ENCODE measurements at regions not wholly inside any gene's neighbourhood (a gene's known extent, or its start where the extent isn't known, plus 50 kb on each side); places are given as distances from the start of the nearest gene placed in this dataset.

- no peak for DNase-seq (ENCODE audit: low read depth)
Measured at GRCh38 chr6:168773788-168774187, 332.8 kb downstream of the SMOC2 start.

GRCh38 chr6:168765752-168766151, 324.8 kb downstream of the SMOC2 start:
- DNase-seq (ENCODE audit: low read depth) = no peak

GRCh38 chr6:168756009-168756634, 315.1 kb downstream of the SMOC2 start:
- DNase-seq (ENCODE audit: low read depth) = no peak

GRCh38 chr6:168746643-168747042, 305.7 kb downstream of the SMOC2 start:
- DNase-seq (ENCODE audit: low read depth) = no peak

GRCh38 chr6:168746013-168746412, 305.0 kb downstream of the SMOC2 start:
- DNase-seq (ENCODE audit: low read depth) = no peak

- no peak for DNase-seq (ENCODE audit: low read depth)
Measured at GRCh38 chr6:168744861-168745260, 303.9 kb downstream of the SMOC2 start.

- DNase-seq (ENCODE audit: low read depth) = no peak
Measured at GRCh38 chr6:168741942-168742782, 301.2 kb downstream of the SMOC2 start.

GRCh38 chr6:168741305-168741704, 300.3 kb downstream of the SMOC2 start:
- DNase-seq (ENCODE audit: low read depth) = no peak

GRCh38 chr6:168739381-168739780, 298.4 kb downstream of the SMOC2 start:
- DNase-seq (ENCODE audit: low read depth) = no peak

- peak; percentile 16 for DNase-seq (ENCODE audit: low read depth)
Measured at GRCh38 chr6:168737481-168737880, 296.5 kb downstream of the SMOC2 start.

- DNase-seq (ENCODE audit: low read depth) = no peak
Measured at GRCh38 chr6:168737014-168737413, 296.0 kb downstream of the SMOC2 start.

- DNase-seq (ENCODE audit: low read depth) = no peak
Measured at GRCh38 chr6:168736039-168736438, 295.1 kb downstream of the SMOC2 start.

- no peak for DNase-seq (ENCODE audit: low read depth)
Measured at GRCh38 chr6:168735268-168735949, 294.4 kb downstream of the SMOC2 start.

- DNase-seq (ENCODE audit: low read depth) = no peak
Measured at GRCh38 chr6:168734523-168734922, 293.5 kb downstream of the SMOC2 start.

- DNase-seq (ENCODE audit: low read depth) = no peak
Measured at GRCh38 chr6:168732676-168733075, 291.7 kb downstream of the SMOC2 start.

GRCh38 chr6:168730931-168731716, 290.1 kb downstream of the SMOC2 start:
- no peak for DNase-seq (ENCODE audit: low read depth)

GRCh38 chr6:168728056-168728455, 287.1 kb downstream of the SMOC2 start:
- DNase-seq (ENCODE audit: low read depth) = no peak

- no peak for DNase-seq (ENCODE audit: low read depth)
Measured at GRCh38 chr6:168726312-168726856, 285.4 kb downstream of the SMOC2 start.

GRCh38 chr6:168725802-168726201, 284.8 kb downstream of the SMOC2 start:
- DNase-seq (ENCODE audit: low read depth) = no peak

- DNase-seq (ENCODE audit: low read depth) = no peak
Measured at GRCh38 chr6:168724669-168725570, 283.9 kb downstream of the SMOC2 start.

GRCh38 chr6:168724033-168724432, 283.0 kb downstream of the SMOC2 start:
- no peak for DNase-seq (ENCODE audit: low read depth)
